Stimulated activated CD4-positive, alpha-beta T cell treated with anti-CD3 and anti-CD28 coated beads, Interleukin-1b, Interleukin-23, amount 100 ng/mL, for 4 hours (primary cell): ENCODE measurements at regions not wholly inside any gene's neighbourhood (a gene's known extent, or its start where the extent isn't known, plus 50 kb on each side); places are given as distances from the start of the nearest gene placed in this dataset.
"Not testable (repeated sequence)": the region's sequence is repeated elsewhere in the genome, so short reads cannot be mapped to it uniquely, and the experiment has no call there.

Source experiments
- DNase-seq, 2 donors: peaks; one replicate each; pipeline ENCODE4 v3.0.0-alpha.2; 2020; ENCODE audit warnings: low read depth in 2 of 2

DNA sequence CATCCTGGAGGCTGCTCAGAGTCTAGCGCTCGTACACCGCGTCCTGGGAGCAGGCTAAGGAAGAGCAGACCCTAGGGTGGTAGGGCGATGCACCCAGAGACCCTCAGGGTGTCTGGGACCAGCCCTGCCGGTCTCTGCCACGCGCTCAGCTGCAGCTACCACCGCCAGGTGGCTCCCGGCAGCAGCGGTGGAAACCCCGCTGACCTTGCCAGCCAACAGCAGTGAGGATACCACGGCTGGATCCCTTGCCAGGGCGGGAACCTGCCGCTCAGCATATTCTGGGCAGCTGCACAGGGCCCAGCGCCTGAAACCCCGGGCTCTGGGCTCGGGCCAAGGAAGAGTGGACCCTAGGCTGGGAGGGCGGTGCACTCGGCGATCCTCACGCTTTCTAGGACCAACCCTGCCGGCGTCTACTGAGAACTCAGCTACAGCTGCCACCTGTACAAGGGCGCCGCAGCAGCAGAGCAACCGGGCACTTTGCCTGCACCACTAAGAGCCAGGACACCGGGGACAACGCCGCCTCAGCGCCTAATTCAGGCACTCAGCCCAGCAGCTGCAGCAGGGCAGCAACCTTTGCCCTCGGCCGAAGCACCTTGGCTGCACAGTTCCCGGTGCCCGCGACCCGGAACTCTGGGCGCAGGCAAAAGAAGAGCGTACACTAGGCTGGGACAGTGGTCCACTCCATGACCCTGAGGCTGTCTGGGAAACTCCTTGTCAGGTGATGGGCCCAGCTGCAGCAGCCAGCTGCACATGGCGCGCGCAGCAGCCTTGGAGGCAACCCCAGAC, 80.8 kb downstream of the POTEB2 start:
- not testable (repeated sequence) for DNase-seq

DNA sequence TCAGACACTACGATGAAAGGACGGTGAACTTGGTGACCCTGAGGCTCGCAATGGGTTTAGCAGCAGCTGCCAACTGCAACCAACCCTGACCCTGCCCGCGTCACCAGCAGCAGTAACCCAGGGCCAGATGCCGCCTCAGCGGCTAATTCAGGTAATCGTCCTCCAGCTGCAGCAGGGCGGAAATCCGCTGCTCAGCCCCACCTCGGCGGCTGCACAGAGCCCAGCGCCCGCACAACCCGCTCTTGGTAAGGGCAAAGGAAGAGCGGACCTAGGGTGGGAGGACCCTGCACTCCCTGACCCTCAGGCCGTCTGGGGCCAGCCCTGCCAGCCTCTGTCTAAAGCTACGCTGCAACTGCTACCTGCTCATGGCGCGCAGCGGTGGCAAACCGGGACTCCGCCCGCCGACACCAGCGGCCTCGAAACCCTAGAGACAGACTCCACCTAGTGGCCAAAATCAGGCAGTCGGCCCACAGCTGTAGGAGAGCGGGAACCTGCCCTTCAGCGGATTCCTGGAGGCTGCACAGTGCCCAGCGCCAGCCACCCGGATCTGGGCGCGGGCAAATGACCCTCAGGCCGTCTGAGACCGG, 82.4 kb downstream of the POTEB2 start:
- DNase-seq, result not testable (repeated sequence)

DNA sequence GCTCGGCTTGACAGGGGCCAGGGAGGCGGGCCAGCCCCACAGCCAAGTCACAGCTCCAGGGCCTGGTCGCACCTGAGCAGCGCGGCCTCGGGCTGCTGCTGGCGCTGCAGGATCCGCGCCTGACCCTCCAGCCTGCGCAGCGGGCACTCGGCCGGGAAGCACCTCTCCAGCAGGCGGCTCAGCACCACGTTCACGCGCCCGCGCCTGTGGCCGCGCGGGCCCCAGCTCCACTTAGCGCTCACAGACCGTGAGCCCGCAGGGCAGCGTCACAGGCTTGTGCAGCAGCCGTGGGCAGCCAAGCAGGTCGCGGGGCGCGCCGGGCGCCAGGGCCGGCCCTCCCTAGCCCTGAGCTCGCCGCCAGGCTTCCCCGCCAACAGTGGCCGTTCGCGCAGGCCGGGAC, 90.7 kb downstream of the POTEB2 start:
- DNase-seq, result not testable (repeated sequence)

GRCh38 chr15:20767943-20768342, 98.2 kb downstream of the POTEB2 start:
- DNase-seq, result not testable (repeated sequence)

GRCh38 chr15:20762422-20762821, 103.7 kb downstream of the POTEB2 start:
- not testable (repeated sequence) for DNase-seq

DNA sequence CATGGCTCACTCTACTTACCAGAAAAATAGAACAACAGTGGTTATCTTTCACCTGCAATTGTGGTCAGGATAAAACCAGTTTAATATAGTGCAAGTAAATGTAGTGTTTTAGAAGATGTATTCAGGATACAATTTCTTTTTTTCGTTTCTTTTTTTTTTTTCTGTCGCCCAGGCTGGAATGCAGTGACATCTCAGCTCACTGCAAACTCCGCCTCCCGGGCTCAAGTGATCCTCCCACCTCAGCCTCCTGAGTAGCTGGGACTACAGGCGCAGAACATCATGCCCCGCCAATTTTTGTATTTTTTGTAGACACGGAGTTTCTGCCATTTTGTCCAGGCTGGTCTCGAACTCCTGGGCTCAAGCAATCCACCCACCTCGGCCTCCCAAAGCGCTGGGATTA, 109.7 kb downstream of the POTEB2 start:
- not testable (repeated sequence) for DNase-seq

GRCh38 chr15:20755665-20756398, 110.3 kb downstream of the POTEB2 start:
- peak in 1 of 2 donors; percentile 56 for DNase-seq

GRCh38 chr15:20733493-20733892, 132.6 kb downstream of the POTEB2 start:
- not testable (repeated sequence) for DNase-seq
